GM19328 (cell line): ENCODE measurements at regions not wholly inside any gene's neighbourhood (a gene's known extent, or its start where the extent isn't known, plus 50 kb on each side); places are given as distances from the start of the nearest gene placed in this dataset.
"Not testable (repeated sequence)": the region's sequence is repeated elsewhere in the genome, so short reads cannot be mapped to it uniquely, and the experiment has no call there.

Experiments used
- ATAC-seq: cut with Tn5 transposase; IDR thresholded peaks from one replicate; pipeline ENCODE4 v1.9.1; 2021; ENCODE audit warnings: mild to moderate bottlenecking, moderate library complexity; ENCODE audit not compliant: unreplicated experiment

- ATAC-seq: no peak
Measured at GRCh38 chr4:125787707-125788106, 473.0 kb downstream of the FAT4 start.

GRCh38 chr4:125789023-125789422 lies 474.3 kb downstream of the FAT4 start:
- ATAC-seq: no peak

- ATAC-seq: no peak
Measured at GRCh38 chr4:125791896-125792295, 477.1 kb downstream of the FAT4 start.

- ATAC-seq: no peak
Measured at GRCh38 chr4:125794989-125795388, 480.2 kb downstream of the FAT4 start.

- no peak for ATAC-seq
Measured at GRCh38 chr4:125796138-125796537, 481.4 kb downstream of the FAT4 start.

GRCh38 chr4:125797621-125798020 lies 482.9 kb downstream of the FAT4 start:
- not testable (repeated sequence) for ATAC-seq

GRCh38 chr4:125801373-125801772 lies 486.6 kb downstream of the FAT4 start:
- no peak for ATAC-seq

- ATAC-seq: no peak
Measured at GRCh38 chr4:125801924-125802323, 487.2 kb downstream of the FAT4 start.

- no peak for ATAC-seq
Measured at GRCh38 chr4:125808022-125808421, 493.3 kb downstream of the FAT4 start.

GRCh38 chr4:125808570-125808969 lies 493.8 kb downstream of the FAT4 start:
- ATAC-seq: no peak

- ATAC-seq: no peak
Measured at GRCh38 chr4:125811892-125812291, 497.1 kb downstream of the FAT4 start.

GRCh38 chr4:125826801-125827695 lies 512.3 kb downstream of the FAT4 start:
- no peak for ATAC-seq

GRCh38 chr4:125827696-125828052 lies 512.9 kb downstream of the FAT4 start:
- ATAC-seq: no peak

GRCh38 chr4:125828346-125828745 lies 513.6 kb downstream of the FAT4 start:
- ATAC-seq: no peak

- no peak for ATAC-seq
Measured at GRCh38 chr4:125832161-125832560, 517.4 kb downstream of the FAT4 start.

GRCh38 chr4:125836597-125837195 lies 521.9 kb downstream of the FAT4 start:
- no peak for ATAC-seq

- ATAC-seq: no peak
Measured at GRCh38 chr4:125837493-125838201, 522.9 kb downstream of the FAT4 start.

- ATAC-seq: no peak
Measured at GRCh38 chr4:125838202-125838601, 523.4 kb downstream of the FAT4 start.

GRCh38 chr4:125838924-125839323 lies 524.2 kb downstream of the FAT4 start:
- ATAC-seq: no peak

- ATAC-seq: no peak
Measured at GRCh38 chr4:125843947-125844346, 529.2 kb downstream of the FAT4 start.

- ATAC-seq: no peak
Measured at GRCh38 chr4:125847518-125847917, 532.8 kb downstream of the FAT4 start.

GRCh38 chr4:125849869-125850268 lies 535.1 kb downstream of the FAT4 start:
- ATAC-seq: no peak
